ENCODE measurements at regions not wholly inside any gene's neighbourhood (a gene's known extent, or its start where the extent isn't known, plus 50 kb on each side); places are given as distances from the start of the nearest gene placed in this dataset.

GRCh38 chr2:234231460-234231859 lies 181.0 kb downstream of the SPP2 start:
- TF ChIP-seq CTCF (IDR thresholded peaks at IDR 0.05 in 2 of 3, conservative IDR thresholded peaks at IDR 0.05 in 1 of 3; ENCODE audit: borderline replicate concordance in 1 of 3, insufficient read depth in 1 of 3, low read depth in 2 of 3, low read length in 2 of 3) (no peak), EZH2 (IDR thresholded peaks at IDR 0.05) (no peak), SP1 (IDR thresholded peaks at IDR 0.05; ENCODE audit: low read depth) (no peak), POLR2AphosphoS5 (IDR thresholded peaks at IDR 0.05; ENCODE audit: low read depth, low read length) (no peak), EZH2phosphoT487 (IDR thresholded peaks at IDR 0.05; ENCODE audit: borderline replicate concordance) (no peak)
- TF ChIP-seq, protein P1, sequence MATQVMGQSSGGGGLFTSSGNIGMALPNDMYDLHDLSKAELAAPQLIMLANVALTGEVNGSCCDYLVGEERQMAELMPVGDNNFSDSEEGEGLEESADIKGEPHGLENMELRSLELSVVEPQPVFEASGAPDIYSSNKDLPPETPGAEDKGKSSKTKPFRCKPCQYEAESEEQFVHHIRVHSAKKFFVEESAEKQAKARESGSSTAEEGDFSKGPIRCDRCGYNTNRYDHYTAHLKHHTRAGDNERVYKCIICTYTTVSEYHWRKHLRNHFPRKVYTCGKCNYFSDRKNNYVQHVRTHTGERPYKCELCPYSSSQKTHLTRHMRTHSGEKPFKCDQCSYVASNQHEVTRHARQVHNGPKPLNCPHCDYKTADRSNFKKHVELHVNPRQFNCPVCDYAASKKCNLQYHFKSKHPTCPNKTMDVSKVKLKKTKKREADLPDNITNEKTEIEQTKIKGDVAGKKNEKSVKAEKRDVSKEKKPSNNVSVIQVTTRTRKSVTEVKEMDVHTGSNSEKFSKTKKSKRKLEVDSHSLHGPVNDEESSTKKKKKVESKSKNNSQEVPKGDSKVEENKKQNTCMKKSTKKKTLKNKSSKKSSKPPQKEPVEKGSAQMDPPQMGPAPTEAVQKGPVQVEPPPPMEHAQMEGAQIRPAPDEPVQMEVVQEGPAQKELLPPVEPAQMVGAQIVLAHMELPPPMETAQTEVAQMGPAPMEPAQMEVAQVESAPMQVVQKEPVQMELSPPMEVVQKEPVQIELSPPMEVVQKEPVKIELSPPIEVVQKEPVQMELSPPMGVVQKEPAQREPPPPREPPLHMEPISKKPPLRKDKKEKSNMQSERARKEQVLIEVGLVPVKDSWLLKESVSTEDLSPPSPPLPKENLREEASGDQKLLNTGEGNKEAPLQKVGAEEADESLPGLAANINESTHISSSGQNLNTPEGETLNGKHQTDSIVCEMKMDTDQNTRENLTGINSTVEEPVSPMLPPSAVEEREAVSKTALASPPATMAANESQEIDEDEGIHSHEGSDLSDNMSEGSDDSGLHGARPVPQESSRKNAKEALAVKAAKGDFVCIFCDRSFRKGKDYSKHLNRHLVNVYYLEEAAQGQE (IDR thresholded peaks at IDR 0.05; ENCODE audit: low read depth): no peak
- TF ChIP-seq, protein P2, sequence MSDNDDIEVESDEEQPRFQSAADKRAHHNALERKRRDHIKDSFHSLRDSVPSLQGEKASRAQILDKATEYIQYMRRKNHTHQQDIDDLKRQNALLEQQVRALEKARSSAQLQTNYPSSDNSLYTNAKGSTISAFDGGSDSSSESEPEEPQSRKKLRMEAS (IDR thresholded peaks at IDR 0.05): no peak

Measured in HCT116 (cell line).